Ascending aorta (tissue), 2 donors: ENCODE measurements at regions not wholly inside any gene's neighbourhood (a gene's known extent, or its start where the extent isn't known, plus 50 kb on each side); places are given as distances from the start of the nearest gene placed in this dataset.

Source experiments
- DNase-seq, 2 donors: peaks; one replicate each; pipeline ENCODE4 v3.0.0-alpha.2; 2019; ENCODE audit warnings: low spot score in 2 of 2
- H3K27ac ChIP-seq, 2 donors: fragments of 200-600 bp; sonication (generic); one replicate each; pipeline ENCODE4 v1.5.1; 2016 to 2017; ENCODE audit warnings: mild to moderate bottlenecking in 1 of 2
- H3K27me3 ChIP-seq: fragments of 200-600 bp; sonication (generic); one replicate; pipeline ENCODE4 v1.5.1; 2017
- H3K36me3 ChIP-seq, 2 donors: fragments of 200-600 bp; sonication (generic); one replicate each; pipeline ENCODE4 v1.5.1; 2016
- H3K4me1 ChIP-seq, 2 donors: fragments of 200-600 bp; sonication (generic); one replicate each; pipeline ENCODE4 v1.5.1; 2016 to 2017; ENCODE audit warnings: mild to moderate bottlenecking in 1 of 2
- H3K4me3 ChIP-seq, 2 donors: fragments of 200-600 bp; sonication (generic); one replicate each; pipeline ENCODE4 v1.5.1; 2016 to 2017; ENCODE audit warnings: mild to moderate bottlenecking in 1 of 2
- H3K9me3 ChIP-seq, 2 donors: fragments of 200-600 bp; sonication (generic); one replicate each; pipeline ENCODE4 v1.5.1; 2016
- intact Hi-C: fragments of 100-400 bp; cut with DNase I; formaldehyde crosslinking; loops from one replicate; pipeline ENCODE4 v1.15.1; 2023
- TF ChIP-seq, protein P1 (sequence below), 3 experiments: fragments of 200-600 bp in 2 of 3; fragments of 450-650 bp in 1 of 3; sonication (generic) in 2 of 3; IDR thresholded peaks; one replicate each; pipeline ENCODE4 v1.5.1; 2016 to 2019; ENCODE audit warnings: antibody characterized with exemption in 3 of 3, mild to moderate bottlenecking in 1 of 3, moderate library complexity in 1 of 3

DNA sequence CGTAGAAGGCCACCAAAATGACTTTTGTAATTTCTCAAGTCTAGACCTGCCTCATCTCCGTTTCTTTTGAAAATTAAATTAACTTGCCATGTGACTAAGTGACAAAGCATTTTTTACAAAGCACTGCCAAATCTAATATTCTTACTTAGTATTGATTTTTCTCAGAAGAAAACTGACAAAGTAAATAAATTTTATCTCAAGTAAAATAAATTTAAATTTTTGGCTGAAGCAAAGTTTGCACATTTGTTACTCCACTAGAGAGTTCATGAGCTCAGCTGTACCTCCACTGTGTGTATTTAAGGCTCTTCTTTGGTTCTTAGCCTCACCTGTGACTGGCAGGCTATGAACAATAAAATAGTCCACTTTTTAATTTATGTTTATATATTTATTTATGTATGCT lies 441.1 kb upstream of the PCDH10 start:
- H3K36me3 ChIP-seq = no peaks in the 10 kb centered on the region
- TF ChIP-seq, protein P1, sequence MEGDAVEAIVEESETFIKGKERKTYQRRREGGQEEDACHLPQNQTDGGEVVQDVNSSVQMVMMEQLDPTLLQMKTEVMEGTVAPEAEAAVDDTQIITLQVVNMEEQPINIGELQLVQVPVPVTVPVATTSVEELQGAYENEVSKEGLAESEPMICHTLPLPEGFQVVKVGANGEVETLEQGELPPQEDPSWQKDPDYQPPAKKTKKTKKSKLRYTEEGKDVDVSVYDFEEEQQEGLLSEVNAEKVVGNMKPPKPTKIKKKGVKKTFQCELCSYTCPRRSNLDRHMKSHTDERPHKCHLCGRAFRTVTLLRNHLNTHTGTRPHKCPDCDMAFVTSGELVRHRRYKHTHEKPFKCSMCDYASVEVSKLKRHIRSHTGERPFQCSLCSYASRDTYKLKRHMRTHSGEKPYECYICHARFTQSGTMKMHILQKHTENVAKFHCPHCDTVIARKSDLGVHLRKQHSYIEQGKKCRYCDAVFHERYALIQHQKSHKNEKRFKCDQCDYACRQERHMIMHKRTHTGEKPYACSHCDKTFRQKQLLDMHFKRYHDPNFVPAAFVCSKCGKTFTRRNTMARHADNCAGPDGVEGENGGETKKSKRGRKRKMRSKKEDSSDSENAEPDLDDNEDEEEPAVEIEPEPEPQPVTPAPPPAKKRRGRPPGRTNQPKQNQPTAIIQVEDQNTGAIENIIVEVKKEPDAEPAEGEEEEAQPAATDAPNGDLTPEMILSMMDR (IDR thresholded peaks at IDR 0.05) = no peak
- no peak overlapping the region for H3K4me3 ChIP-seq
- H3K4me1 ChIP-seq = no peaks in the 10 kb centered on the region
- H3K27me3 ChIP-seq = no peaks in the 10 kb centered on the region
- H3K9me3 ChIP-seq = no peaks in the 10 kb centered on the region
- intact Hi-C loops = no loop called here
- no peak overlapping the region for H3K27ac ChIP-seq
- no peak for DNase-seq

DNA sequence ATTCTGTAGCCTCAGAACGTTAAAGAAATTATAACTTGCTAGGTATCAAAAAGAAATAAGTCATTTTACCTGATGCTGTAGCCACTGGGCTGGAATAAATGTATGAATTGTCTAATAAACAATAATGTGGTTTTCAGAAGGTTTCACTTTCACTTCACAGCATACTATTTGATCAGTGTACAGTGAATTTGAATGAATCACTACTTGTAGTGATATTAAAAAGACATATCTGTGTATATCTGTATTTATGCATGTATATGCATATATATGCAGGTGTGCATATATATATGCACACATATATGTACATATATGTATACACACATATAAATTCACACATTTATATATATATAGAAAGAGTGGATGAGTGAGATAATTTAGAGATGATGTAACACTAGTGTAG lies 440.0 kb upstream of the PCDH10 start:
- Histone ChIP-seq H3K27ac (no peak overlapping the region), H3K4me1 (no peaks in the 10 kb centered on the region), H3K27me3 (no peaks in the 10 kb centered on the region), H3K36me3 (no peaks in the 10 kb centered on the region), H3K4me3 (no peak overlapping the region), H3K9me3 (no peaks in the 10 kb centered on the region)
- intact Hi-C loops = no loop called here
- TF ChIP-seq, protein P1 (IDR thresholded peaks at IDR 0.05) = no peak
- DNase-seq = no peak

DNA sequence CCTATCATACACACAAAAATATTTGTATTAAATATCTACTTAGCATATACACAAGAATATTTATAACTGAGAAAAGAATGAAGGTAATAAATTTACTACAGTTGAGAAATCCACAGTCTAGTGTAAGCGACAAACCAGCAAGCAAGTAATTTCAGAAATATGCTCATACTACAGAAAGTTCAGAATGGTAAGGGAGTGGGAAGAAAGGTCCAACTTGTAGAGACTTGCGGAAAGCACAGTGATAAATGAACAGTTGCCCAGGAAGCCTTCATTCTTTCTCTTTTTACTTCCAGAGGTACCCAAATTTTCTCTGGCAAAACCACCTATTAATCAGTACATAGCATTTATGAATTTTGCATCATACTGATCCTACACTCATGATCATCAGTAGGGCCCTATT lies 438.1 kb upstream of the PCDH10 start:
- intact Hi-C loops = no loop called here
- DNase-seq = no peak
- H3K9me3 ChIP-seq = no peaks in the 10 kb centered on the region

DNA sequence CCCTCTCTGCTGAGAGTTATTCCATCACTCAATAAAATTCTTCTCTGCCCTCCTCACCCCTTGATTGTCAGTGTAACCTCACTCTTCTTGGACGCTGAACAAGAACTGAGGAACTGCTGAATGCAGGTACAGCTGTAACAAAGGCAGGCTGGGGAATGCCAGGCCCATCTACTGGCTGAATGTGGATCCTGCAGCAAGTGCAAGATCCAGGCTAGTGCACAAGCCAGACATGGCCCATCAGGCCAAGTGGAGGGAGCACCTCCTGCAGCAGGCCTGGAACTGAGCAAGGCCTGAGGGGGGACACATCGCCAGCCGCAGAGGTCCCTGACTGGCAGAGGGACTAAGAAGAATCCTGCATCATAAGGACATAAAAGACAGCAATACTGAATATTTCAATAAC lies 411.8 kb upstream of the PCDH10 start:
- DNase-seq = no peak
- Histone ChIP-seq H3K27ac (no peak overlapping the region), H3K9me3 (no peaks in the 10 kb centered on the region), H3K4me3 (no peak overlapping the region), H3K36me3 (no peaks in the 10 kb centered on the region), H3K4me1 (no peaks in the 10 kb centered on the region), H3K27me3 (no peaks in the 10 kb centered on the region)
- TF ChIP-seq, protein P1 (IDR thresholded peaks at IDR 0.05) = no peak
- intact Hi-C loops = no loop called here

More for the DNA sequence above, 438.1 kb upstream of the PCDH10 start:
- Histone ChIP-seq H3K4me1 (no peaks in the 10 kb centered on the region), H3K27ac (no peak overlapping the region), H3K27me3 (no peaks in the 10 kb centered on the region), H3K4me3 (no peak overlapping the region), H3K36me3 (no peaks in the 10 kb centered on the region)
- TF ChIP-seq, protein P1 (IDR thresholded peaks at IDR 0.05) = no peak

DNA sequence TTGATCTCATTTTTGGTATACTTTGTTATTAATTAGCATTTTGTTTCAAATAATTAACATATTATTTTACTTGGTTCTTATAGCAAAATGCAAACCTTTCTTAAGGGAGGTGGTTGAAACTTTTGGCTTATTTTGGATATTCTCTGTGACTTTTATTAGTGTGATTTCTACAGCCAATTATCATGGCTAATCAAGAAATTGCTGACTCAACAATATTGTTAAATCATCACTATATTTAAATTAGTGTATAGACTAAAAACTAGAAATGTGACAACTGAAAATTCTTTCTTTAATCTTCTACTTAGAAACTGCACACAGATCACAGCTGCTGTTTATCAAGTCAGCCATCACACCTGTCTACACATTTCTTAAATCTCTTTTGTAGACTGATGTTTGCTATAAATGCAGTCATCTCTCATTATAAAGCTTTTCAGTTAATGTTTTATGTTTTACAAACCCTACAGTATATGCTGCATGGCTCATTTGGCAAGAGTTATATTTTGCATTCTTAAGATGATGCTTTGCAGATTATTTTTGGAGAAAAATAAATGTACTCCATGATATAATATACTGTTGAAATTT lies 389.8 kb upstream of the PCDH10 start:
- intact Hi-C loops = no loop called here
- TF ChIP-seq, protein P1 (IDR thresholded peaks at IDR 0.05) = no peak
- Histone ChIP-seq H3K27me3 (no peaks in the 10 kb centered on the region), H3K27ac (no peak overlapping the region), H3K9me3 (no peaks in the 10 kb centered on the region), H3K4me3 (no peak overlapping the region), H3K36me3 (no peaks in the 10 kb centered on the region), H3K4me1 (no peaks in the 10 kb centered on the region)
- no peak for DNase-seq

DNA sequence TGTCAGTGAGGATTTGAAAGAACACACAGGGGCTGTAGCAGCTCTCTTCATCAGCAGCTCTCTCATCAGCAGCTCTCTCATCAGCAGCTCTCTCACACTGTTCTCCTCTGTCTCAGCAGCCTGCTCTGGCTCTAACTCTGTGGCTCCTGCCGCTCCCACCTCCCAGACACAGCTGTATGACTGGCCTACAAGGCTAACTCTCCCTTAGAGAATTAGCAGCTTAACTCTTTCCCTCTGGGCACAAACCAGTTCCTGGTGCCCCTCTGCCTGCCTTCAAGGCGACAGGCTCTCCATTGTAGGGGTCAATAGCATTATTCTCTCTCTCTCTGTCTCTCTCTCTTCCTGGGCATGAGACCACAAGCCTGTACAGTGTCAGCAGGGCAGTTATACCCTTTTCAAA lies 385.6 kb upstream of the PCDH10 start:
- TF ChIP-seq, protein P1 (IDR thresholded peaks at IDR 0.05) = no peak
- H3K27me3 ChIP-seq = no peaks in the 10 kb centered on the region
- no peak for DNase-seq
- H3K27ac ChIP-seq = no peak overlapping the region
- no peaks in the 10 kb centered on the region for H3K9me3 ChIP-seq
- H3K4me3 ChIP-seq = no peak overlapping the region
- intact Hi-C loops = no loop called here
- no peaks in the 10 kb centered on the region for H3K4me1 ChIP-seq
- no peaks in the 10 kb centered on the region for H3K36me3 ChIP-seq
